HepG2 (cell line): ENCODE measurements at regions not wholly inside any gene's neighbourhood (a gene's known extent, or its start where the extent isn't known, plus 50 kb on each side); places are given as distances from the start of the nearest gene placed in this dataset.

Source experiments
- BORCS8-MEF2B ChIP-seq: sonication (generic); formaldehyde crosslinking; IDR thresholded peaks from 2 replicates; pipeline ENCODE4 v1.8.0; 2022; ENCODE audit warnings: mild to moderate bottlenecking, missing genetic modification reagents
- CENPT ChIP-seq: sonication (generic); formaldehyde crosslinking; IDR thresholded peaks from 2 replicates; pipeline ENCODE4 v1.8.0; 2022; ENCODE audit warnings: low read depth, mild to moderate bottlenecking, moderate library complexity, missing genetic modification reagents
- KDM1A ChIP-seq: IDR thresholded peaks from 2 replicates; pipeline ENCODE4 v1.6.1; 2016; ENCODE audit warnings: missing compliant biosample characterization
- MIER2 ChIP-seq: IDR thresholded peaks from 2 replicates; pipeline ENCODE4 v1.6.1; 2016; ENCODE audit warnings: missing biosample characterization, missing genetic modification reagents
- NR2F2 ChIP-seq: IDR thresholded peaks from 2 replicates; pipeline ENCODE4 v1.6.1; 2012; ENCODE audit warnings: low read depth, inconsistent platforms, borderline replicate concordance
- POLR2A ChIP-seq, 2 experiments: IDR thresholded peaks; 2 replicates each; pipeline ENCODE4 v1.6.1; 2011; ENCODE audit warnings: low read depth in 2 of 2, low read length in 2 of 2, mild to moderate bottlenecking in 1 of 2, moderate library complexity in 1 of 2; ENCODE audit not compliant: insufficient read depth in 1 of 2
- POLR2AphosphoS5 ChIP-seq: IDR thresholded peaks from 2 replicates; pipeline ENCODE4 v1.6.1; 2012; ENCODE audit warnings: low read depth, low read length
- SSRP1 ChIP-seq: IDR thresholded peaks from 2 replicates; pipeline ENCODE4 v1.6.1; 2016; ENCODE audit warnings: control low read depth
- TCF7 ChIP-seq: sonication (generic); IDR thresholded peaks from 2 replicates; pipeline ENCODE4 v1.6.1; 2016; ENCODE audit warnings: antibody characterized with exemption, low read depth
- XBP1 ChIP-seq: sonication (generic); formaldehyde crosslinking; IDR thresholded peaks from 2 replicates; pipeline ENCODE4 v1.5.0; 2020; ENCODE audit warnings: missing genetic modification reagents
- ZNF225 ChIP-seq: sonication (generic); formaldehyde crosslinking; IDR thresholded peaks from 2 replicates; pipeline ENCODE4 v1.4.0; 2020; ENCODE audit warnings: mild to moderate bottlenecking, missing genetic modification reagents
- ZNF556 ChIP-seq: sonication (generic); formaldehyde crosslinking; IDR thresholded peaks from 2 replicates; pipeline ENCODE4 v1.4.0; 2020; ENCODE audit warnings: mild to moderate bottlenecking, missing genetic modification reagents, borderline replicate concordance
- ZNF879 ChIP-seq: sonication (generic); formaldehyde crosslinking; IDR thresholded peaks from 2 replicates; pipeline ENCODE4 v1.8.1; 2023; ENCODE audit warnings: missing genetic modification reagents
- TF ChIP-seq, protein P1 (sequence below): sonication (generic); formaldehyde crosslinking; IDR thresholded peaks from 2 replicates; pipeline ENCODE4 v1.4.0; 2020; ENCODE audit warnings: missing genetic modification reagents
- TF ChIP-seq, protein P2 (sequence below): sonication (generic); formaldehyde crosslinking; IDR thresholded peaks from 2 replicates; pipeline ENCODE4 v1.5.0; 2020; ENCODE audit warnings: mild to moderate bottlenecking, missing genetic modification reagents
- TF ChIP-seq, protein P3 (sequence below): sonication (generic); formaldehyde crosslinking; IDR thresholded peaks from 2 replicates; pipeline ENCODE4 v1.5.1; 2020; ENCODE audit warnings: mild to moderate bottlenecking, moderate library complexity, missing genetic modification reagents
- TF ChIP-seq, protein P4 (sequence below): sonication (generic); formaldehyde crosslinking; IDR thresholded peaks from 2 replicates; pipeline ENCODE4 v1.5.1; 2020; ENCODE audit warnings: mild to moderate bottlenecking, missing genetic modification reagents, borderline replicate concordance
- TF ChIP-seq, protein P5 (sequence below): sonication (generic); formaldehyde crosslinking; IDR thresholded peaks from 2 replicates; pipeline ENCODE4 v1.4.0; 2020; ENCODE audit warnings: mild to moderate bottlenecking, missing genetic modification reagents

DNA sequence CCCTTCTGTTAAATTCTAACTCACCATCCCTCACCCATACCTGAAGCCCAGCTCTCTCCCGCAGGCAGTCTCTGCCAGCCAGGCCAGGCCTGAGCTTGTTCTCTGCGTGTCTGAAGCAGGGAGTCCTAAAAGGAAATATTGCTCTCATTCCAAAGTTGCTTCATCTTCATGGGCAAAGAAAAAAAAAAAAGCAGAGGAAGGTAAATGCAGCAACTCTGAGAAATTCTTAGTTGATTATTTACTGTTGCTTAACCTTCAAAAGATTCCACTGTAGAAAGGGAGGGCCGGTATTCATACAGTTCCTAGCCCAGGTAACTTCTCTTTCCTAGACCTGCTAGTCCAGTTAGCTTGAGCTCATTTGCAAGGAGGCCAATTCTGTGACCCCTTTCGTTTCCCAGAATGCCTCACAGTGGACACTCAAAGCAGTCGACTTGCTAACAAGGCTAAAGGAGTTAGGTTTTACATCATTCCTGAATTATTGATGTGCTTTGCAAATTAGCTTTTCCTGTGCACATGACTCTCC, 193.5 kb upstream of the EEA1 start (continued):
- TF ChIP-seq, protein P1, sequence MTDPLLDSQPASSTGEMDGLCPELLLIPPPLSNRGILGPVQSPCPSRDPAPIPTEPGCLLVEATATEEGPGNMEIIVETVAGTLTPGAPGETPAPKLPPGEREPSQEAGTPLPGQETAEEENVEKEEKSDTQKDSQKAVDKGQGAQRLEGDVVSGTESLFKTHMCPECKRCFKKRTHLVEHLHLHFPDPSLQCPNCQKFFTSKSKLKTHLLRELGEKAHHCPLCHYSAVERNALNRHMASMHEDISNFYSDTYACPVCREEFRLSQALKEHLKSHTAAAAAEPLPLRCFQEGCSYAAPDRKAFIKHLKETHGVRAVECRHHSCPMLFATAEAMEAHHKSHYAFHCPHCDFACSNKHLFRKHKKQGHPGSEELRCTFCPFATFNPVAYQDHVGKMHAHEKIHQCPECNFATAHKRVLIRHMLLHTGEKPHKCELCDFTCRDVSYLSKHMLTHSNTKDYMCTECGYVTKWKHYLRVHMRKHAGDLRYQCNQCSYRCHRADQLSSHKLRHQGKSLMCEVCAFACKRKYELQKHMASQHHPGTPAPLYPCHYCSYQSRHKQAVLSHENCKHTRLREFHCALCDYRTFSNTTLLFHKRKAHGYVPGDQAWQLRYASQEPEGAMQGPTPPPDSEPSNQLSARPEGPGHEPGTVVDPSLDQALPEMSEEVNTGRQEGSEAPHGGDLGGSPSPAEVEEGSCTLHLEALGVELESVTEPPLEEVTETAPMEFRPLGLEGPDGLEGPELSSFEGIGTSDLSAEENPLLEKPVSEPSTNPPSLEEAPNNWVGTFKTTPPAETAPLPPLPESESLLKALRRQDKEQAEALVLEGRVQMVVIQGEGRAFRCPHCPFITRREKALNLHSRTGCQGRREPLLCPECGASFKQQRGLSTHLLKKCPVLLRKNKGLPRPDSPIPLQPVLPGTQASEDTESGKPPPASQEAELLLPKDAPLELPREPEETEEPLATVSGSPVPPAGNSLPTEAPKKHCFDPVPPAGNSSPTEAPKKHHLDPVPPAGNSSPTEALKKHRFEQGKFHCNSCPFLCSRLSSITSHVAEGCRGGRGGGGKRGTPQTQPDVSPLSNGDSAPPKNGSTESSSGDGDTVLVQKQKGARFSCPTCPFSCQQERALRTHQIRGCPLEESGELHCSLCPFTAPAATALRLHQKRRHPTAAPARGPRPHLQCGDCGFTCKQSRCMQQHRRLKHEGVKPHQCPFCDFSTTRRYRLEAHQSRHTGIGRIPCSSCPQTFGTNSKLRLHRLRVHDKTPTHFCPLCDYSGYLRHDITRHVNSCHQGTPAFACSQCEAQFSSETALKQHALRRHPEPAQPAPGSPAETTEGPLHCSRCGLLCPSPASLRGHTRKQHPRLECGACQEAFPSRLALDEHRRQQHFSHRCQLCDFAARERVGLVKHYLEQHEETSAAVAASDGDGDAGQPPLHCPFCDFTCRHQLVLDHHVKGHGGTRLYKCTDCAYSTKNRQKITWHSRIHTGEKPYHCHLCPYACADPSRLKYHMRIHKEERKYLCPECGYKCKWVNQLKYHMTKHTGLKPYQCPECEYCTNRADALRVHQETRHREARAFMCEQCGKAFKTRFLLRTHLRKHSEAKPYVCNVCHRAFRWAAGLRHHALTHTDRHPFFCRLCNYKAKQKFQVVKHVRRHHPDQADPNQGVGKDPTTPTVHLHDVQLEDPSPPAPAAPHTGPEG (CRISPR knock-in tag): no peak
- TF ChIP-seq CENPT (CRISPR knock-in tag): no peak
- TF ChIP-seq BORCS8-MEF2B (CRISPR knock-in tag): no peak
- TF ChIP-seq, protein P2, sequence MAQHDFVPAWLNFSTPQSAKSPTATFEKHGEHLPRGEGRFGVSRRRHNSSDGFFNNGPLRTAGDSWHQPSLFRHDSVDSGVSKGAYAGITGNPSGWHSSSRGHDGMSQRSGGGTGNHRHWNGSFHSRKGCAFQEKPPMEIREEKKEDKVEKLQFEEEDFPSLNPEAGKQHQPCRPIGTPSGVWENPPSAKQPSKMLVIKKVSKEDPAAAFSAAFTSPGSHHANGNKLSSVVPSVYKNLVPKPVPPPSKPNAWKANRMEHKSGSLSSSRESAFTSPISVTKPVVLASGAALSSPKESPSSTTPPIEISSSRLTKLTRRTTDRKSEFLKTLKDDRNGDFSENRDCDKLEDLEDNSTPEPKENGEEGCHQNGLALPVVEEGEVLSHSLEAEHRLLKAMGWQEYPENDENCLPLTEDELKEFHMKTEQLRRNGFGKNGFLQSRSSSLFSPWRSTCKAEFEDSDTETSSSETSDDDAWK: no peak
- TF ChIP-seq ZNF556 (CRISPR knock-in tag): peak; percentile 39; the same call in 1 of the 2 replicates
- no peak for TF ChIP-seq TCF7
- no peak for TF ChIP-seq ZNF225
- TF ChIP-seq, protein P3, sequence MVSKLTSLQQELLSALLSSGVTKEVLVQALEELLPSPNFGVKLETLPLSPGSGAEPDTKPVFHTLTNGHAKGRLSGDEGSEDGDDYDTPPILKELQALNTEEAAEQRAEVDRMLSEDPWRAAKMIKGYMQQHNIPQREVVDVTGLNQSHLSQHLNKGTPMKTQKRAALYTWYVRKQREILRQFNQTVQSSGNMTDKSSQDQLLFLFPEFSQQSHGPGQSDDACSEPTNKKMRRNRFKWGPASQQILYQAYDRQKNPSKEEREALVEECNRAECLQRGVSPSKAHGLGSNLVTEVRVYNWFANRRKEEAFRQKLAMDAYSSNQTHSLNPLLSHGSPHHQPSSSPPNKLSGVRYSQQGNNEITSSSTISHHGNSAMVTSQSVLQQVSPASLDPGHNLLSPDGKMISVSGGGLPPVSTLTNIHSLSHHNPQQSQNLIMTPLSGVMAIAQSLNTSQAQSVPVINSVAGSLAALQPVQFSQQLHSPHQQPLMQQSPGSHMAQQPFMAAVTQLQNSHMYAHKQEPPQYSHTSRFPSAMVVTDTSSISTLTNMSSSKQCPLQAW (CRISPR knock-in tag): 0 out of 2 replicates have a peak, but pooled peaks have one; percentile 27
- TF ChIP-seq ZNF879 (CRISPR knock-in tag): no peak
- TF ChIP-seq POLR2AphosphoS5: peak; percentile 76
- TF ChIP-seq XBP1 (CRISPR knock-in tag): no peak
- TF ChIP-seq MIER2: no peak
- TF ChIP-seq, protein P4, sequence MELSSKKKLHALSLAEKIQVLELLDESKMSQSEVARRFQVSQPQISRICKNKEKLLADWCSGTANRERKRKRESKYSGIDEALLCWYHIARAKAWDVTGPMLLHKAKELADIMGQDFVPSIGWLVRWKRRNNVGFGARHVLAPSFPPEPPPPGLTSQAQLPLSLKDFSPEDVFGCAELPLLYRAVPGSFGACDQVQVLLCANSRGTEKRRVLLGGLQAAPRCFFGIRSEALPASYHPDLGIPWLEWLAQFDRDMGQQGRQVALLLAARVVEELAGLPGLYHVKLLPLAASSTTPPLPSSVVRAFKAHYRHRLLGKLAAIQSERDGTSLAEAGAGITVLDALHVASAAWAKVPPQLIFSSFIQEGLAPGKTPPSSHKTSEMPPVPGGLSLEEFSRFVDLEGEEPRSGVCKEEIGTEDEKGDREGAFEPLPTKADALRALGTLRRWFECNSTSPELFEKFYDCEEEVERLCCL (CRISPR knock-in tag): no peak
- TF ChIP-seq, protein P5, sequence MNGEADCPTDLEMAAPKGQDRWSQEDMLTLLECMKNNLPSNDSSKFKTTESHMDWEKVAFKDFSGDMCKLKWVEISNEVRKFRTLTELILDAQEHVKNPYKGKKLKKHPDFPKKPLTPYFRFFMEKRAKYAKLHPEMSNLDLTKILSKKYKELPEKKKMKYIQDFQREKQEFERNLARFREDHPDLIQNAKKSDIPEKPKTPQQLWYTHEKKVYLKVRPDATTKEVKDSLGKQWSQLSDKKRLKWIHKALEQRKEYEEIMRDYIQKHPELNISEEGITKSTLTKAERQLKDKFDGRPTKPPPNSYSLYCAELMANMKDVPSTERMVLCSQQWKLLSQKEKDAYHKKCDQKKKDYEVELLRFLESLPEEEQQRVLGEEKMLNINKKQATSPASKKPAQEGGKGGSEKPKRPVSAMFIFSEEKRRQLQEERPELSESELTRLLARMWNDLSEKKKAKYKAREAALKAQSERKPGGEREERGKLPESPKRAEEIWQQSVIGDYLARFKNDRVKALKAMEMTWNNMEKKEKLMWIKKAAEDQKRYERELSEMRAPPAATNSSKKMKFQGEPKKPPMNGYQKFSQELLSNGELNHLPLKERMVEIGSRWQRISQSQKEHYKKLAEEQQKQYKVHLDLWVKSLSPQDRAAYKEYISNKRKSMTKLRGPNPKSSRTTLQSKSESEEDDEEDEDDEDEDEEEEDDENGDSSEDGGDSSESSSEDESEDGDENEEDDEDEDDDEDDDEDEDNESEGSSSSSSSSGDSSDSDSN (CRISPR knock-in tag): 0 out of 2 replicates have a peak, but pooled peaks have one; percentile 26
- peak; percentile 64 to 69; a peak in 3 of 4 replicates for TF ChIP-seq POLR2A (IDR thresholded peaks at IDR 0.05; ENCODE audit: insufficient read depth in 1 of 2, low read depth in 2 of 2, low read length in 2 of 2)
- TF ChIP-seq KDM1A (CRISPR knock-in tag): no peak
- no peak for TF ChIP-seq SSRP1 (CRISPR knock-in tag)
- TF ChIP-seq NR2F2: peak; percentile 38; the same call in 1 of the 2 replicates
